ENCODE measurements at regions not wholly inside any gene's neighbourhood (a gene's known extent, or its start where the extent isn't known, plus 50 kb on each side); places are given as distances from the start of the nearest gene placed in this dataset.
"Not testable (repeated sequence)": the region's sequence is repeated elsewhere in the genome, so short reads cannot be mapped to it uniquely, and the experiment has no call there.

- in situ Hi-C loops (cut with MboI; ENCODE audit: low pct_unique_long_range_greater_than_20kb, low sequenced_read_pairs, unreplicated experiment), result no loop called here
- no peak for TF ChIP-seq CTCF (IDR thresholded peaks at IDR 0.05; ENCODE audit: extremely low read depth, insufficient read depth, missing control alignments)
- DNase-seq (ENCODE audit: low spot score), result no peak
Observed at GRCh38 chr13:83765796-83766195, 116.5 kb downstream of the SLITRK1 start.

- in situ Hi-C loops (cut with MboI; ENCODE audit: low pct_unique_long_range_greater_than_20kb, low sequenced_read_pairs, unreplicated experiment), result no loop called here
- no peak for TF ChIP-seq CTCF (IDR thresholded peaks at IDR 0.05; ENCODE audit: extremely low read depth, insufficient read depth, missing control alignments)
- DNase-seq (ENCODE audit: low spot score), result no peak
Observed at GRCh38 chr13:83761631-83762030, 120.6 kb downstream of the SLITRK1 start.

GRCh38 chr13:83755210-83755609 is 127.1 kb downstream of the SLITRK1 start:
- DNase-seq (ENCODE audit: low spot score); in situ Hi-C loops (cut with MboI; ENCODE audit: low pct_unique_long_range_greater_than_20kb, low sequenced_read_pairs, unreplicated experiment): not testable (repeated sequence)

- no peak for TF ChIP-seq CTCF (IDR thresholded peaks at IDR 0.05; ENCODE audit: extremely low read depth, insufficient read depth, missing control alignments)
- in situ Hi-C loops (cut with MboI; ENCODE audit: low pct_unique_long_range_greater_than_20kb, low sequenced_read_pairs, unreplicated experiment), result no loop called here
- DNase-seq (ENCODE audit: low spot score), result no peak
Observed at GRCh38 chr13:83753912-83754624, 128.2 kb downstream of the SLITRK1 start.

- in situ Hi-C loops (cut with MboI; ENCODE audit: low pct_unique_long_range_greater_than_20kb, low sequenced_read_pairs, unreplicated experiment), result no loop called here
- TF ChIP-seq CTCF (IDR thresholded peaks at IDR 0.05; ENCODE audit: extremely low read depth, insufficient read depth, missing control alignments), result no peak
- no peak for DNase-seq (ENCODE audit: low spot score)
Observed at GRCh38 chr13:83752141-83752540, 130.1 kb downstream of the SLITRK1 start.

GRCh38 chr13:83740622-83741021 is 141.7 kb downstream of the SLITRK1 start:
- in situ Hi-C loops (cut with MboI; ENCODE audit: low pct_unique_long_range_greater_than_20kb, low sequenced_read_pairs, unreplicated experiment), result no loop called here
- no peak for TF ChIP-seq CTCF (IDR thresholded peaks at IDR 0.05; ENCODE audit: extremely low read depth, insufficient read depth, missing control alignments)

GRCh38 chr13:83738407-83738806 is 143.9 kb downstream of the SLITRK1 start:
- TF ChIP-seq CTCF (IDR thresholded peaks at IDR 0.05; ENCODE audit: extremely low read depth, insufficient read depth, missing control alignments), result no peak
- in situ Hi-C loops (cut with MboI; ENCODE audit: low pct_unique_long_range_greater_than_20kb, low sequenced_read_pairs, unreplicated experiment), result no loop called here
- DNase-seq (ENCODE audit: low spot score), result no peak

More at GRCh38 chr13:83740622-83741021, 141.7 kb downstream of the SLITRK1 start:
- no peak for DNase-seq (ENCODE audit: low spot score)
